HG03442 (cell line): ENCODE measurements at regions not wholly inside any gene's neighbourhood (a gene's known extent, or its start where the extent isn't known, plus 50 kb on each side); places are given as distances from the start of the nearest gene placed in this dataset.

ENCODE experiments used
- ATAC-seq: cut with Tn5 transposase; IDR thresholded peaks from one replicate; pipeline ENCODE4 v1.9.1; 2021; ENCODE audit warnings: mild to moderate bottlenecking, moderate library complexity; ENCODE audit not compliant: unreplicated experiment

DNA sequence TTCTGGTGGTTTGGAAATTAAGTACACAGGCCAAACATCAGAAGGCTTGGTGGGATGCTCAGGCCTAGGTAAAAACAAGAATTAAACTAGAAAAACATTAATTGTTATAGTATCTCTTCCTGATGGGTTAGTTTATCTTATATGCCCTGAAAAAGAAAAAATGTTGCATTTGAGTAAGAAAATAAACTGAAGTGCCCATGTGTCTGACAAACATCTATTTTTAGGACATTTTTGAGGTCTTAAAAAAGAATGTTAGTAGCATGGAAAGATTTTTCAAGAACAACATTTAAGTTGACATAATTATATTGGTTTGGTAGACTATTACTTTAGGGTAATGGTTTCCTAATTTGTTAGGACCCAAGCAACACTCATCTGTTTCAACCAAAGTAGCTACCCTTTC is 140.1 kb upstream of the RND3 start:
- ATAC-seq = no peak

DNA sequence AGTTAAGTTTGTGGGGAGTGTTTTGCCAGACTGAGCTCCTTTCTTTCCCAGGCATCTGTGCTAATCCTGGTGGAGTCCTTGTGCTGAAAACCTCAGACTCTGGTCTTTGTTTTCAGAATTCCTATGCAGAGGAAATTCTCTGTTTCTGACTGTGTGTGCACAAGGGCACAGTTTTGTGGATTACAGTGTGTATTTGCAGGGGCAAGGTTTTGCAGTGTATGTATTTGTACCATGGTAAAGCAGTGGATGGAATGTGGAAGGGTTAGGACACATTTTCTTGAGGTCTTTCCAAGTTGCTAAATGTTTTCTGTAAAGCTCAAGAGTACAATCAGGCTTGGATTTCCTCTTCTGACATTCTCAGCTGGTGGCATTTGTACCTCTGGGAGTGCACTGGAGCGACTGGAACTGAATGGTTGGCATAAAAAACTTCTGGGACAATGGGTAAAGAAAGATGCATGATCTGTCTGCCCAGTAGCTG is 139.5 kb upstream of the RND3 start:
- no peak for ATAC-seq

DNA sequence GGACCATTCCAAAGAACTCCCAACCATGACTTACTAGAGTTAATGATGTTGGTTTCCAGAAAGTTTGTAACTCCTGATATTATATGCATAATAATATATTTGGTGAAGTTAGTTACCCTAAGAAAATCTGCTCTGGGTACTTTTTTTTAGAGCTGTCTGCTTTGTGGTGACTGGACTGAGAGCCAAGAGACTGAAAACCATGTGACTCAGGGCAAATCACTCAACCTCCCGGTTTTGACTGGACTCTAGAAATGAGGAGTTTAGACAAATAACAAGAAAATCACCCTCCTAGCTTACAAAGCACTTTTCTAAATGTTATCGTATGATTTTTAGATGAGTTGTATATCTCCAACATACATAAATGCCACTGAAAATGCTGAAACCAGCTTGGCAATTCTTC is 138.3 kb upstream of the RND3 start:
- no peak for ATAC-seq

DNA sequence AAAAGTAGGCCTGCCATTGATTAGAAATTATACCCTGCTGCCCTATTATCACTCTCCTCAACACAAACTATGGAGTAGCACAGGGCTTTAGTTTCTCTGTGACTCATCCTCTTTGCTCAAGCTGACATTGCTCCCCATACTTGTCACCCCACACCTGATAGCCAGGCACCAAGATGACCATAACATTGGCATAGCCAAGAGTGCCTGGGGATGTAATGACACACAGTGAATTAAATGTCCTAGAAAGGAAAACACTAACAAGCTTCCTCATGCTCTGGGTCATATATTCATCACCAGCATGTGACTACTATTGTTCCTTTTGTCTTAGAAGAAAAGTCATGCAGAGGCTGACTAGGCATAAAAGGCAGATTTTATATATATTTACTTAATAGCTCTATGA is 137.8 kb upstream of the RND3 start:
- ATAC-seq = no peak

DNA sequence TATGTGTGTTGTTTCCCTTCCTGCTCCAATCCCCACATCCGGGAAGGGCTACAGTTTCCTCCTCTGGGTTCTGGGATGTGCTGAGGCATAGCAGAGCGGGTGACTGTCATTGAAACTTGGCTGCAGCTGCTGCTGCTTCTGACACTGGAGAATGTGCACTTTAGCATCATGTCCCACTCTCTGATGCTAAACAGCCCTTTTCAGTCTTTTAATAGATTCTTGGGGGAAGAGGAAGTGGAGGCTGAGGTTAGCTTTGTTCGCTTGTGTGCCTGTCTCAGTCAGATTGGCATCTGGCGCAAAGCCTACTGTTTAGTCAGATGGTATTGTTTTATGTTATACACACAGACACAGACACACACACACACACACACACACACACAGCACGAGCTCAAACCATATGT is 136.5 kb upstream of the RND3 start:
- peak; percentile 62 for ATAC-seq

DNA sequence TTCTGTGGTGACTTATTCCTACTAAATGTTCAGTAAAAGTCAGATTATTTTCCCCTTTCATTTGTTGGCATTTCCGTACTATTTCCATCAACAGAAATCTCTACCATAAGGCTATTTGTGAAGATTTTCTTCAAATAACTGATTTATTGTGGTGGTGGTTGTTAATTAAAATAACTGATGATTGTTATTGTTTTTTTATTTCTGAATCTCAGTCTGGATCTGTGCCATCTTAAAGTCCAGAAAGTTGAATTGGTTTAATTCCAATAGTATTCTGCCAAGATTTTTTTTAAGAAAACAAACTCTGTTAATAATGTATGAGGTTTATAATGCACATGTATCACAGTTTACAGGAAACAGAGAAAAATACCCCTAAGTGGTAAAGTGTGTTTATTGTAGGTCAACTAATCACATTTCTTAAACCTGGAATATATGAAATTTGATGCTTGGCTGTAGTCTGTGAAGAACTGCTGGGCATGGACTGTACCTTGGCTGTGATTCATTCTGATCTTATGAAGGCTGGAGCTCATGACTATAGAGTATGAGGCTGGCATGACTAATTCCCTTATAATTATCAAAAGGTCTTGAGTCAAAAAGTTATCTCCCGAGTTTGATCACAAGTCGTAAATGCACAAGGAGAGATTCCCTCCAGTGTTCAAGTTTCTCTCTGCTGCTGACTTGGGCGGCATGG is 134.2 kb upstream of the RND3 start:
- ATAC-seq = no peak

DNA sequence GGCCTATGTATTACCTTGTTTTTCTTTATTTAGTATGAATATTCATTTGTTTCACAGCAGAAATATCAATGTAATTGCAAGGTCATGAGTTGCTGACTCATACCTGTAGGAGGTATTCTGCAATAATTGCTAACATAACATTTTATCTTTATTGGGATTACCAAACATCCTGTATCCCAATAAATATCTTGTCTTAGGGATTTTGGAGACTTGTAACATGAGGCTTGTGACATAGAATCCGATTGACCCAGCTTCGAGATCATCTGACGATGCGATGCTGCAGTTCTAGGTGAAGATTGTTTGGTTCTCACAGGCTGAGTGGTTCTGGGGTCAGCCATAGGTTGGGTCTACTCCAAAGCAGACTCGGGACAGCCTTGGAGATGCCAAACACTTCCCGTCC is 133.4 kb upstream of the RND3 start:
- ATAC-seq = no peak

DNA sequence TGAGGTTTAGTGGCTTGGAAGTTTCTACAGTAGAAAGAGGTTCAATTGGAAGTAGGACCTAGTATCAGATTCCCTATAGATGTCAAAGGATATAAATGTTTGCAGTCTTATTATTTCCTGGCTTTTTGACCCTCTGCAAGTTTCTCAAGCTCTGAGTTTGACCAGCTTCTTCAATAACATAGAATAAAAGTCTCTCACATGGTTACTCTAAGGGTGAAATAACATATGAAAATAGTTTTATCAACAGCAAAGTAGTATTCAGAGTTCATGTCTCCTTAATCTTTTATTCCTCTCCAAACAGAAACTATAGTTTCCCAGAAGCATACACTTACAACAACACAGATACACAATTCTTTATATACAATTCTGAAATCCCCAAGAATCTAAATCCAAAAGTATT is 132.9 kb upstream of the RND3 start:
- ATAC-seq = no peak

DNA sequence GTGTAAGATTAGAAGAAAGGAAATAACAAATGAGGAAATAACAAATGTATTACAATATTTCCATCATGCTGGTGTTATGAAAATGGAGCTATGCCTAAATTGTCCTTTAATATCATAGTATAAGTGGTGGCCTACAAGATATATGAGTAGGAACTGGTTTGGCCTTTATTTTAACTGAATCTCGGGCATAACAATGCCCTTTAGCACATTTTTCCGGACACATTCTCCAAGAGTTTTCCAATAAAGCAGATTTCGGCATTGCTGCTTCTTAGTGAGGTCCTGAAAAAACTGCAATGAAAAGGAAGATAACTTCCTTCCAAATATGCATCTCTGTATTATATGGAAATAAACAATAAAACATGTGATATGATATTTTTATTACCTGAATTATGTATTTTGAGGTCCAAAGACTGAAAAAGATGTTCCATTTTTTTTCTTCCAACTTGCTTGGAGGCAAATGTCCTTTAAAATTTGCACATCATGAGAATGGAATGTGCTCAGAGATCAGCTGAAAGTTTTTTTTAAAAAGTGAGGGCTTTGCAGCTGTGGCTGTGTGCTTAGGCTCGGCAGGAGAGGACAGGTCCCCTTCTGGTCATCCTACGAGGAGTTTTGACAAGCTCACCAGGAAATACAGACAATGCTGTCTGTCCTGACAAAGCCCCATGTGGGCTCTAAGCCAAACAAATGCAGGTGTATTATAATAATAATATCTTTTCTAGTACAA is 132.3 kb upstream of the RND3 start:
- ATAC-seq = no peak

DNA sequence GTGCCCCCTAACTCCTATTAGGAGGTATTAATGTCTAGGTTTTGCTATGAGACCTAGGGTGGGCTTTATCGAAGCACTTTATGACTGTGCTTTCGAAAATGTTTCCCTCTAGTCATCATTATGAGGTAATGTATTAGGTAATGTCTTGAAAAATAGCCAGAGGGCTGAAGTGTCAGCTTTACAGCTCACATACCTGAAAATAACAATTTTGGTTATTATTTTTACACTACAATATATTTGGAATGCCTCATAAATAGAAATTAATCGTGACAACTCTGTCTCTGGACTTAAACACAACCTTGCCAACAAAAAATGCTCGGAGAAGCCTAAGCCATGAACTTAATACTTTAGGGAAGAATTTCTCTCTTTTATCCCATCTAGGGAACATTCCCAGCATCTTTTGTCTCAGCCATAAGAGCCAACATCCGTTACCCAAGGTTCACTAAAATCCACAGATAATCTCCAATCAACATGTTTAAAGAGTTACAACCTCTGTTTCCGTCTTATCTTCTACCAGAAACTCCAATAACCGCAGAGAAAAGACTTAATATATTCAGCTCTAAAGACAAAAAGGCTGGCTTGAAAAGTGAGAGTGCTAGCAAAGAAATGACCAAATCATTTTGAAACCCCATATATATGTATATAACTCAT is 130.9 kb upstream of the RND3 start:
- no peak for ATAC-seq

DNA sequence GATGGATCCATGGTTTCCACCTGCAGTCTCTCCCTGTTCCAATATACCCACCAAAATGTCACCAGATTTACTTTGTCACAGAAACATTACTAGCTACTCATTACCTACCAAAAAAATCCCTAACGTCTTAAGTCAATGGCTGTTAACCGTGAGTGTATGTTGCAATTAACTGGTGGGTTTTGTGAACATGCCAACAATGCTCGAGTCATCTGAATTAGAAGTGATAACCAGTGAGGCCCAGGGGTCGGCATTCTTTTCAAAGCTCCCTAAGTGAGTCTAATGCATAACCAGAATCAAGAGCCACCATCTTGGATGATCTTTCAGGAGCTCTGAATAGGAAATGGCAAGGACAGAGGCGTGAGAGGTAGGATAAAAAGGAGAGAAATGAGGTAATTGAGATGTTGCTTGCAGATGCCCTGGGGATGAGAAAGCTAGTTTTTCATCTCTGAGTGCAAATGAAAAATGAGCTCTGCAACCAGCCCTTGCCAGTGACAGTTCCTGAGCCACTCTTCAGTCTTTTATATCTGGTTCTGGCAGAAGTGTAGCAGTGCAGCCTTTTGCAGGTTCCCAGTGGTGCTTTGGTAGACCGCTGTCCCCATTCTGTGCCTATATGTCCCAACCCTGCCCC is 130.0 kb upstream of the RND3 start:
- no peak for ATAC-seq

DNA sequence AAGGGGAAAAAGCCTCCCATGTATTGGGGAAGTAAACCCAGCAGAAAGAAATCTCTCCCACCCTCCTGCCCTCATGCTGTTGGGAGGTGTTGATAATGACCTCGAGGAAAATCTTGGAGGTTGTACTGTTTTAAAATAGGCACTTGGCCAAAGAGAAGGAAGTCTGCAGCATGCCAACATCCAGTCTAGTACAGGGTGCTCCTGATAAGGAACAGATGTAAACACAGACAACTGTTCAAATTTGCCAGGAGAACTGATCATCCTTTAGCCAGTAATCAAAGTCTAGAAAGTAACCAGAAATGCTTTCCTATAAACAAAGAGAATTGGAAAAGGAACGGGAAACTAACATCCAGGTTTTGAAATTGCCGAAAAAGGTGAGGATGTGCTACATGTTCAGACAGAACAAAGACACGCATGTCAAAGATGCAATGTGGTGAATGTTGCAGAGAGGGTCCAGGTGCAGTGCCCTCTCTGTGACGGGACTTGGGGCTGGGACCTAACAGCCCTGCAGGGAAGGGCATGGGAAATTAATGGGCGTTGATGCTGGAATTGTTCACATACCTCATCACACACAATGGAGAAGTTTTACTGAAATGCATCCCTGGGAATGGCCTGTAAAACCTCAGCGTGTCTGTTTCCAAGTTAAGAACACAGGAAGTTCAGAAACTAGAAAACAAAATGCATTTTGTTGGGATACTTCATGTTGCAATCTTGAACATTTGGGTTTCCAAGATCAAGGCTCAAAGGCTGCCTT is 125.7 kb upstream of the RND3 start:
- no peak for ATAC-seq

DNA sequence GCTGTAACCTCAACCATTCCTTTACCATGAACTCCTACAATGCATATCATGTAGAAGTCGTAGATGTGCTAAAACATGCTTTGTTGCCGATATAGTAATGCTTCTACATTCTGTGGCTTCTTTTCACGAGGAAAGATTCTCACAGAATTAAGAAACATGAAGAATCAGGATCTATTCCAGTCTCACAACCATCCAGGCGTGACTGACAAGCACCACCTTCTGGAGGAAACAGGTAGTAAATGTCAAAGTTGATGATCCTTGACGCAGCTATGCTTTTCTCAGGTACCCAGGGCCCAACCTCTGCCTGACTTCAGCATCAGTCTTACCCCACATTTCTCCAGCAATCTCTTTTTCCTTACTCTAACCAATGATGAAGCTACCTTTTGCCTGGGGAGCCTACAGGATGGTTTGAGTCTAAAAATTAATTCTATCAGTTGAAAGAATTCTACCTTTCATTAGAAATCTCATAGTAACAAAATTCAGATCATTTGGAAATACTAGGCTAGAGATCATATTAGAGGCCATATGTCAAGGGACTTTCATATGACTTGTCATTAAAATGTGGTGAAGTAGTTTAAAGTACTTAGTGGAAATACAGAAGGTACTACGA is 123.3 kb upstream of the RND3 start:
- no peak for ATAC-seq

DNA sequence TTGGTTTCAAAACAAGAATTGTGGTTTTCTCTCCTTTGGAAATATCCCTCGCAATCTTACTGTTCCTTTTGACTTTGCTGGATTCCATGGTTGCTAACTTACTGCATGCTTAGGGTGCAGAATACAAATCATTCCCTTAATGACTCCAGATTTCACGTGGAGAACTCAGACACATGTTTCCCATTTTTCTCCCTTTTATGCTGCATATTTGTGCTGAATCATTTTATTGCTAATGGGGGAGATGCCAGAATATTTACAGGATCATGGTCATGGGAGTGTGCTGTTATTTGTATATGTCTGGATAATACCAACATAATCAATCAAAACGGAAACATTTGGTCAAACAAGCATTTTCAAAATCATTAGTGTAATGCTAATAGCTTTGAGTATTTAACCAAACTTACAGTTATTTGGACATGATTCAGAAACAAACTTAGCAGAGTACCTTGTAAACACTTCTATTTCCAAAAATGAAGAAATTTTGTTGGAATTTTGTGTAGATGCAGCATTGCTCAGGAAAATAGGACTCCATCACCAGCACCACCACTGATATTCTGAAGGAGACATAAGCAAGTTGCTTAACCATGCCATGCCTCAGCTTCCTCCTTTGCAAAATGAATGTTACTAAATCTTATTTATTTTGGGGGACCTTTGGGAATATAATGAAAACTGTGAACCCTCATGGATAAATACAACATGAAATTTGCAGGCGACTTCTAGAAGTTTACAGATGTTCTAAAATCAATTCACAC is 122.5 kb upstream of the RND3 start:
- no peak for ATAC-seq

DNA sequence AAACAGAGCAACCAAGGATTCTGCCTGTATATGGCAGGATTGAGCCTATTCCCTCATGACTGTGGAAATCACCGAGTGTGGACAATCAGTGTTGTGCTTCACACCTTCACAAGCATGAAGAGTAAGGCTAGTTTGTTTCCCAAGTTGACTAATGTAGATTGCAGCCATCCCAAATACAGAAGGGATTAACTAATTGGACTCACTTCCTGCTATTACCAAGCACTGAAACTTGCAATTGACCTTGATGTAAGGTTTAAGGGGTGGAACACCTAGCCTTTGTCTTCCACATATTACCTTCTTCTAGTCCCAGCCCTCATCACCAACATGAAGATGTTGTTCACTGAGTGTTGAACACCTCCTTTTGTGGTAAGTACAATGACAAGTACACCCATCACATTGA is 120.9 kb upstream of the RND3 start:
- no peak for ATAC-seq

DNA sequence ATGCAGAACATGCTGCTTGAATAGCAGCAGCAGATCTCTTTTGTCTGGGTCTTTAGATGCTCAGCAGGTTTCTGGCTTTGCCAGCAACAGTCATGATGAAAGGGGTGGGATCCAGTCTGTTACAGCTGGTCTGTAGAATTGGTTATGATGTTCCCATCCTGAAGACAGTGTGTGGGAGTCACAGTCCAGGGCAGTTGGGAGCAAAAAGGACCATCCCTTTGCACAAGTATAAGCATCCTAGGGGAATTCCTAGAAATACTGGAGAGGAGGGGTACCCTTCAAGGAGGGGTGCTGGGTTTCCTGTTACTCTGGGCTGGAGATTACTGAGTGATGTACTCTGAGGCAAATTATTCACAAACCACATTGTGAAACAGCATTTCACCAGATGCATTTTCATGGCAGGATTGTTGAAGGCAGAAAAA is 119.9 kb upstream of the RND3 start:
- no peak for ATAC-seq

DNA sequence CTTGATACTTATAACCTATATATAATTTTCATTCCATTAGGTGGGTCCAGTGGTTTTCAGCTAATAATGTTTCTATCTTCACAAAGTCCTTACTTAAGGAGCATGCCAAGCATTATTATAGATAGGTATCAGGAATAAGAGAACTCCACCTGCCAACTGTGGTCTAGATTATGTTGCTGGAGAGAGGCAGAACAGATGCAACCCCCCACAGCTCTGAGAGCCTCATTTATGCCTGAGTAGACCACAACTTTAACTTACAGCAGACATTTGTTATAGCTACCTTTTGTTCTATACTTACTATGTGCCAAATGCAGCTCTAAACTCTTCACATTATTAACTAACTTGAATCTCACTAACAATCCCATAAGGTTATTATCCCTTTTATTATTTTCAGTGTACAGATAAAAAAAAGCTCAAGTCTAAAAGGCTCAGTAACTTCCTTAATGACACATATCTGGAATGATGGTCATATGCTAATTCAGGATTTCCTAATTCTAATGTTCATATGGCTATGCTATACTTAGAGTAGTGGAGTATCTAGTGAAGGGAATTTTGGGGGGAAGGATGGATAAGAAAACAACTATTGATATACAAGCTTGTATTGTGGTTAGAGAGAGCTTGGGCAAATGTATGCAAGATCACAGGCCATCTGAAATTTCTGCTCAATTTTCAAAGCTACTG is 119.1 kb upstream of the RND3 start:
- ATAC-seq = no peak

DNA sequence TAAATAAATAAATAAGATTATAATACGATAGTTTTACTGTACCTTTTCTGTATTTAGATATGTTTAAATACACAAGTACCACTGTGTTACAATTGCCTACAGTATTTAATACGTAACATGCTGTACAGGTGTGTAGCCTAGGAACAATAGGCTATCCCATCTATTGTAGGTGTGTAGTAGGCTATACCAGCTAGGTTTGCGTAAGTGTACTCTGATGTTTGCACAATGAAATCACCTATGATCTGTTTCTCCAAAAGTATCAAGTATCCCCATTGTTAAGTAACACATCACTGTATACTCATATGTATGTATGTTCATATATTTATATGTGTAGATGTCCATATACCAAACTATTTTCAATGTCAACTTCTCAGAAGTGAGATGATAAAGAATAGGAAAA is 118.2 kb upstream of the RND3 start:
- ATAC-seq = no peak
